ENCODE measurements at regions not wholly inside any gene's neighbourhood (a gene's known extent, or its start where the extent isn't known, plus 50 kb on each side); places are given as distances from the start of the nearest gene placed in this dataset.

DNA sequence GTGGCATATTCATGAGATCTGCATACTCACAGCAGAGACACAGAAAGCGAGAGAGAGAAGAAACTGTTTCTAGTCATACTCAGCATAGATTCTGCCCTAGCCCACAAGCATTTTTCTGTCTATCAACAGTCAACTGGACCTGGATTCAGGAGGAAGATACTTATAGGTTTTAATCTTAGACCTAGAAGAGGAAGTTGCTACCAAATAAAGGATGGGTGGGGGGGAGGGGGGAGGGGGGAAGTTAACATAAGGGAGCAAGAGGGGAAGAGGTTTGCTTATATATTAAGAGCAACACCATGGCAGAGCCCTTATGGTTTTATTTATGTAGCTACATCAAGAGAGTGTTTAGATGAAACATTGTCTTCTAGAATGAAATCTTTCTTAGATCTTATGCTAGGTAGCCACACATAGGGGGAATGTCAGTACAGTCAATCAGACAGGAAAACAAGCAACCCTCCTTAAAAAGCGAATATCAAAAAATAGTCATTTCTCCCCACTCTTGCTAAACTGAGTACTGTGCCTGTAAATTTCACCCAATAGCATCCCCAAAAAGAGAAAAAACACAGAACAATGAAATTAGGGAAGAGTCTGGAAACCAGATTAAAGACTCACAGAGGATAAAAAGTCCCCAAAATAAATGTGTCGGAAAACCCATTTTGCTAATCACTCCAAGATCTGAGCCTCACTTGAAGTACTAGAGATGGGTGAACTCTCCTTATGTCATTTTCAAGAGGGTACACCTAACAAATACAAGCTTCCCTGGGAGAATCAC, 192.7 kb upstream of the NR4A3 start:
- Mint-ChIP-seq H3K4me3 (no peak overlapping the region), H3K27me3 (peaks cover 2 to 14% of the 10 kb centered on the region in 2 donors), H3K9me3 (no peaks in the 10 kb centered on the region), H3K27ac (no peak overlapping the region), H3K4me1 (ENCODE audit: low read depth in 2 of 2) (no peaks in the 10 kb centered on the region), H3K36me3 (ENCODE audit: insufficient read depth) (no peaks in the 10 kb centered on the region)
- ATAC-seq (replicated peaks) (no peak), DNase-seq (no peak)

DNA sequence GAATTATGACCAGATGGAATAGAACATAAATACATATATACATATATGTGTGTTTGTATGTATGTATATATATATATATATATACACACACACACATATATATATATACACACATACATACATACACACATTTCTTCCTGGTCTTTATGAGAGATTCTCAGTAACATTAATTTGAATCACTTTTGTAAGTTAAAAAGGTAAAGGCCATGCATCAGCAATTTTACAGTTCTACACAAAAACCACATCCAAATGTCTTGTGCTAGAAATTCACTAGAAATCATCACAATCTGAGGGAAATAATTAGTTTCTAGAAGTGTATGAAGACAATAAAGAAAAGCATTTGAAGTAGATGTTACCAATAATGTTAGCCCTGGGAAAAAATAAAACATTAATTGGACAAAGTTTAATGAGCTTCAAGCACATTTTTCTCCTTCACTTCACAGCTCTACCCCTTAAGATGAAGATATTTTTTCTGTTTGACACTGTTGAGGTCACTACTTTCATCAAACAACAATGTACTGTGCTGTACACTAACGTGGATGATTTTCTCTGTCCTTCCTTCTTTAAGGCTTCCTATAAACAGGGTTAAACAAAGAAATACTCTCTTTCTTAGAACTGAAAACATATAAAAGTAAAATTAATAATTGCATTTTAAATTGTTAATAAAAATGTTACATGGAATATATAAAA, 189.2 kb upstream of the NR4A3 start:
- no peaks in the 10 kb centered on the region for H3K36me3 Mint-ChIP-seq (ENCODE audit: insufficient read depth)

DNA sequence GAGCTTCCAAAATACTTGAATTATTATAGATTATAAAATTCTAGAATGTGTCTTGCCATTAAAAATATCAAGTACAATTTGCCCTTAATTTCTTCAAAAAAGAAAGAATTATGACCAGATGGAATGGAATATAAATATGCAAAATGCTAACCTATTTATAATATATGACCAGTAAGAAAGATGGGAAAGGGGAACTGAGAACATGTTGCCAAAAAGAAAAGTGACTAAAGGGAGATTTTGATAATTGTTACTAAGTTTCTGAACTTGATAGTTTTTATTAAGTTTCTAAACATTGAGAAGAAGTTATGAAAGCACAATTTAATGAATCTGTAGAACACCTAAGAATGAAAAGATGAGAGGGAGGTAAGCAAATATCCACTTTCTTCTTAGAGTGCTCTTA, 188.4 kb upstream of the NR4A3 start:
- H3K27ac Mint-ChIP-seq: no peak overlapping the region
- peaks cover 7 to 17% of the 10 kb centered on the region in 2 donors for H3K27me3 Mint-ChIP-seq
- ATAC-seq (replicated peaks) (no peak), DNase-seq (no peak)
- no peaks in the 10 kb centered on the region for H3K9me3 Mint-ChIP-seq
- H3K36me3 Mint-ChIP-seq (ENCODE audit: insufficient read depth): no peaks in the 10 kb centered on the region
- H3K4me1 Mint-ChIP-seq (ENCODE audit: low read depth in 2 of 2): no peaks in the 10 kb centered on the region
- no peak overlapping the region for H3K4me3 Mint-ChIP-seq

More for the DNA sequence above, 189.2 kb upstream of the NR4A3 start:
- no peak overlapping the region for H3K4me3 Mint-ChIP-seq
- no peaks in the 10 kb centered on the region for H3K4me1 Mint-ChIP-seq (ENCODE audit: low read depth in 2 of 2)
- peaks cover 12 to 17% of the 10 kb centered on the region in 2 donors for H3K27me3 Mint-ChIP-seq
- H3K9me3 Mint-ChIP-seq: no peaks in the 10 kb centered on the region
- DNase-seq (no peak), ATAC-seq (replicated peaks) (no peak)
- no peak overlapping the region for H3K27ac Mint-ChIP-seq

DNA sequence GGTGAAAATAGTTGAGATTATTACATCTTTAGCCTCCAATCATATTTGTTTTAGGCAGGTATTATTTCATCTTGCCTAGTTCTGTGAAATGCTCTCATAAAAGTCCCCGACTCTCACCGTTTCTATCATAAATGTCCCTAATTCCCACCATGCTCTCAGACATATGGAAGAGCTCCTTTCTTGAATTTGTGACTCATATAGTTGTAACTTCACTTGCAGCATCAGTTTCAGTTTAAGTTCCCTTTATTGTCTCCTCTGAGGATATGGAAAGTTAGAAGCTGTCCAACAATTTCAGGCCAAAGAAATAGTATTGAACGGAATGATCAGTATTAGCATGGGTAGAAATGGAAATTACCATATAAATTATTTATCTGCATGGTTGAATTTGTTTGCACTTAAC, 187.5 kb upstream of the NR4A3 start:
- DNase-seq (no peak), ATAC-seq (replicated peaks) (no peak)
- H3K4me3 Mint-ChIP-seq: no peak overlapping the region

DNA sequence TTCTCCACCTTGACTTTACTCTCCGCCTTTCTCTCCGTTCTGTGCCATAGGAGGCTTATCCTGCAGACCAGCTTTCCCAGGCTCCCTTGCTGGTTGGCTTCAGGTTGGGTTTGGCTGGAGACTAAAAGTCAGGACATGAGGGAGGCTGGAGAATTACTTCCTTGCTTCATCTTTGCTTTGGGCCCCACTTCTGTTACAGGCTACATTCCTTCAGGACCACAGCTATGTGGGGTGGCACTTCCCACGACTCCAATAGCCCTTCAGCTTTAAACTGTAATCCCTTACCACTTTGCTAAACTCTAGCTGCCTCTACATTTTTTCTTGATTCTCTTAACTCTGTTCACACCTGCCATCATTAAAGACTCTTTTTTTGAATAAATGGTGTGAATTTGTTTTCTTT, 186.7 kb upstream of the NR4A3 start:
- no peak overlapping the region for H3K4me3 Mint-ChIP-seq

More for the DNA sequence above, 187.5 kb upstream of the NR4A3 start:
- H3K4me1 Mint-ChIP-seq (ENCODE audit: low read depth in 2 of 2): no peaks in the 10 kb centered on the region
- H3K9me3 Mint-ChIP-seq: no peaks in the 10 kb centered on the region
- H3K27me3 Mint-ChIP-seq: peaks cover 11 to 24% of the 10 kb centered on the region in 2 donors
- no peaks in the 10 kb centered on the region for H3K36me3 Mint-ChIP-seq (ENCODE audit: insufficient read depth)
- H3K27ac Mint-ChIP-seq: no peak overlapping the region

DNA sequence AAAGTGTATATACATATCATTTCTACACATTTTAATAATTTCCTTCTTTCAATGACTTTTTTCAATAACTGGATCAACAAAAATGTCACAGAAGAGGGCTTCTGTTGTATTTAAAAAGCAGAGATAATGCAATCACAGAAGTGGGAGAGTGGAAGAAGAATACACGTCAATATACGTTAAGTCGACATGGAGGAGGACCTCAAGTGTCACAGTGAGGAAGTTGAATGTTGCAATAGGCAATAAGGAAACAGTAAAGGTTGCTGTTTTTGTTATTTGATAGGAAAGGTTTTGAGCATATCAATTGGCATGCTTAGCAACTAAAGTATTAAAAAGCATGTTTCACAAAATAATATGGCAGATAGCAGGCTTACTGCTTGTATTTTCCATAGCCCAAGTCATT, 184.0 kb upstream of the NR4A3 start:
- Mint-ChIP-seq H3K9me3 (peaks cover 0 to 3% of the 10 kb centered on the region in 2 donors), H3K27ac (no peak overlapping the region), H3K4me3 (no peak overlapping the region), H3K27me3 (peaks cover 23 to 35% of the 10 kb centered on the region in 2 donors), H3K4me1 (ENCODE audit: low read depth in 2 of 2) (no peaks in the 10 kb centered on the region), H3K36me3 (ENCODE audit: insufficient read depth) (no peaks in the 10 kb centered on the region)
- DNase-seq (no peak), ATAC-seq (replicated peaks) (no peak)

More for the DNA sequence above, 186.7 kb upstream of the NR4A3 start:
- H3K27ac Mint-ChIP-seq: no peak overlapping the region
- H3K36me3 Mint-ChIP-seq (ENCODE audit: insufficient read depth): no peaks in the 10 kb centered on the region
- H3K27me3 Mint-ChIP-seq: peaks cover 11 to 24% of the 10 kb centered on the region in 2 donors
- DNase-seq (no peak), ATAC-seq (replicated peaks) (no peak)
- H3K9me3 Mint-ChIP-seq: no peaks in the 10 kb centered on the region
- H3K4me1 Mint-ChIP-seq (ENCODE audit: low read depth in 2 of 2): no peaks in the 10 kb centered on the region

DNA sequence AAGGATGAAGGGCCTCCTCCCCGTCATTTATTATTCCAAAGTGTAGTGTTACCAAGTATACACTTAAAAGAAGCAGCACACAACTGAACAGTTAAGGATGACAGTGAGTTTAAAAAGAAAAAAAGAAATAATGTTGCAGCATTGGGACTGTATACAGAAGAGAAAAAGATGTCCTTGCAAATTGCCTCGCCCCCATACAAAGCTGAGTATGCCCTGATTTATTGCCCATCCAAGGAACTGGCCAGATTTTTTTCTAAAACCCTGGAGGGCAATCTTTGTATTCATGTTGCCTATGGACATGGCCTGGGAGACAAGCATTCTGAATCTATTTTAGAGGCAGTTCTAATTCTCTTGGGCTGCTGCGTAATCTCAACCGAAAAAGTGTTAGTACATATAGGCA, 182.7 kb upstream of the NR4A3 start:
- Mint-ChIP-seq H3K27me3 (peaks cover 32 to 38% of the 10 kb centered on the region in 2 donors), H3K9me3 (peaks cover 0 to 3% of the 10 kb centered on the region in 2 donors), H3K4me1 (ENCODE audit: low read depth in 2 of 2) (no peaks in the 10 kb centered on the region), H3K4me3 (no peak overlapping the region), H3K36me3 (ENCODE audit: insufficient read depth) (no peaks in the 10 kb centered on the region), H3K27ac (no peak overlapping the region)
- DNase-seq: no peak
- no peak for ATAC-seq (replicated peaks)

DNA sequence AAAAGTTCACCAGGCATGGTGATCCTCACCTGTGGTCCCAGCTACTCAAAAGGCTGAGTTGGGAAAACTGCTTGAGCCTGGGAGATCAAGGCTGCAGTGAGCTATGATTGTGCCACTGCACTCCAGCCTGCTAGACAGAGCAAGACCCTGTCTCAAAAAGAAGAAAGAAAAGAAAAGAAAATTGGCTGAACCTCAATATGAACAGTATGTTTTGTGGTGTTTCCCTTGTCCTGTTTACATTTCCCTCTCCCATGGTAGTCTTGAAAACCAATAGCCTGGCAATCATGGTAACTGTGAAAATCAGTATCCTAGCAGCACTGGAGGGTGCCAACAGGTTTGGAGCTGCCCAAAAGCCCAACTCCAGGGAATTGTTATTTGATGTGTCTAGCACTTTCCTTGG, 174.1 kb upstream of the NR4A3 start:
- DNase-seq: no peak
- Mint-ChIP-seq H3K9me3 (no peaks in the 10 kb centered on the region), H3K27ac (no peak overlapping the region), H3K4me1 (ENCODE audit: low read depth in 2 of 2) (no peaks in the 10 kb centered on the region), H3K4me3 (no peak overlapping the region), H3K27me3 (peaks cover 32 to 33% of the 10 kb centered on the region in 2 donors), H3K36me3 (ENCODE audit: insufficient read depth) (peaks cover 2% of the 10 kb centered on the region)
- no peak for ATAC-seq (replicated peaks)

DNA sequence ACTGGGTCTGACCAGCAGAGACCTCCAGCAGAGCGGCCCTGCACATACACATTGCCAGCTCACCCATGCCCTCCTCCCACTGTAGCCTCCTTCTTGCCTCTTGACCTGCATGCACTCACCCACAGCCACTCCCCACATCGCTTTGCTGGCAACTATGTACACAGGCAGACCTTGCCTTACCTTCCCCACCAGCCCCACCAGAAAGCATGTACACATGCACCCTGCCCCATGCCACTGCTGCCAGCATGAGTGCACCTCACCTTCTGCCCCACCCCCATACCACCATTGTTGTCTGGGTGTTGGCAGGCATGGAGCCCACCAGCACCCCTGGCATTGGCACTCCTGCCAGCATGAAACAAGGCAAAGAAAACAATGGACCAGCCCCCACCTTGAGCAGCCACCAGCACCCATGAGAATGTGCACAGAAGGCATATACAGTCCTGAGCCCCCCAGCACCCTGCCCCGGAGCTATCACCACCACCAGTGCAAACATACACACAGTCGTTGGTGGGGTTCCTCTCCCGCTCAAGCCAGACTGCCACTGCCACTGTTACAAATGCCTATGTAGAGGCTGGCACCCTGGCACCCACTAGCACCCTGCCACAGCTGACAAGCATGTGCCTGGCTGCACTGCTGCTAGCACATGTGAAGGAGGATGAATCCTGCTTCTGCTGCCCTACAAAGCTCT, 171.4 kb upstream of the NR4A3 start:
- no peaks in the 10 kb centered on the region for H3K4me1 Mint-ChIP-seq (ENCODE audit: low read depth in 2 of 2)
- DNase-seq: no peak
- H3K9me3 Mint-ChIP-seq: no peaks in the 10 kb centered on the region
- H3K27ac Mint-ChIP-seq: no peak overlapping the region
- ATAC-seq (replicated peaks): no peak
- no peak overlapping the region for H3K4me3 Mint-ChIP-seq
- H3K27me3 Mint-ChIP-seq: peaks cover 28 to 29% of the 10 kb centered on the region in 2 donors
- H3K36me3 Mint-ChIP-seq (ENCODE audit: insufficient read depth): peaks cover 2% of the 10 kb centered on the region

DNA sequence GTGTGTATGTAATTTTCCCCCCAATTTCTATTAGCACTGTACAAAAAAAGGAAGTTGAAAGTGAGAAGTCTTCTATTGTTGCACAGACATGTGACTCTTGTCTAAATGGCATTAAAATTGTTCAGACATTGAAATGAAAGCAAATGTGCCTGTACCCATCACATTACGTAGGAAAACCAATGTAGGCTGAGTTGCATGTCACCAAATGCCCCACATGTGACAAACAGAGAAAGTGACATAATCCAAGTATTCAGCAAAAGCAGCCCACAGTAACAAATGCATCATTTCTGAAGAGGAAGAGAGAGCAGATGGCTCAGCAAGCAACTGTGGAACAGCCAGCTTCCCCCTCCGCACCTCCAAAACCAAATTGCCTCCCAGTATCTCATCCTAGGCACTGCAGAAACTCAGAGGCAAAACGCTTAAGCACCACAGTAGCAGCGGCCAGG, 161.5 kb upstream of the NR4A3 start:
- ATAC-seq (replicated peaks) (peak; percentile 59), DNase-seq (no peak)
- no peaks in the 10 kb centered on the region for H3K9me3 Mint-ChIP-seq
- peaks cover 9 to 28% of the 10 kb centered on the region in 2 donors for H3K27me3 Mint-ChIP-seq
- no peaks in the 10 kb centered on the region for H3K4me1 Mint-ChIP-seq (ENCODE audit: low read depth in 2 of 2)
- H3K27ac Mint-ChIP-seq: no peak overlapping the region
- H3K36me3 Mint-ChIP-seq (ENCODE audit: insufficient read depth): no peaks in the 10 kb centered on the region
- no peak overlapping the region for H3K4me3 Mint-ChIP-seq

DNA sequence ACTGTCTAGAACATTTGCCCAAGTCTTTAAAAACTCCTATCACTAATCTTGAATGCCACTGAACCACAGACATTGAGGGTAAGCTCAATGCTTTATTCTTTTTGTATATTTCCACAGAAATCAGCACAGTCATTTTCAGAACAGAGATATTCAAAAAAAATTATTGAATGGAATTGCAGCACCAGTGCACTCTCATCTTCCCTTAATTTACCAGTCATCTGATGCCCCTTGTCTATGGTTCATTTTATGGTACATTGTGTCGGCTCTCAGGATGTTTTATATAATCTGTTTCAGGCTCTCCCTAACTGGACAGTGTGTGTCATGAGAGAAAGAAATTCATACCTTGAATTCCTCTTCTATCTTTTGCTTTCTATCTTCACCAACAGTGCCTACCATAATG, 158.4 kb upstream of the NR4A3 start:
- Mint-ChIP-seq H3K27ac (no peak overlapping the region), H3K4me1 (ENCODE audit: low read depth in 2 of 2) (peaks cover 4 to 5% of the 10 kb centered on the region in 2 donors), H3K27me3 (peaks cover 9 to 33% of the 10 kb centered on the region in 2 donors), H3K36me3 (ENCODE audit: insufficient read depth) (no peaks in the 10 kb centered on the region), H3K4me3 (no peak overlapping the region), H3K9me3 (no peaks in the 10 kb centered on the region)
- DNase-seq: no peak
- no peak for ATAC-seq (replicated peaks)

DNA sequence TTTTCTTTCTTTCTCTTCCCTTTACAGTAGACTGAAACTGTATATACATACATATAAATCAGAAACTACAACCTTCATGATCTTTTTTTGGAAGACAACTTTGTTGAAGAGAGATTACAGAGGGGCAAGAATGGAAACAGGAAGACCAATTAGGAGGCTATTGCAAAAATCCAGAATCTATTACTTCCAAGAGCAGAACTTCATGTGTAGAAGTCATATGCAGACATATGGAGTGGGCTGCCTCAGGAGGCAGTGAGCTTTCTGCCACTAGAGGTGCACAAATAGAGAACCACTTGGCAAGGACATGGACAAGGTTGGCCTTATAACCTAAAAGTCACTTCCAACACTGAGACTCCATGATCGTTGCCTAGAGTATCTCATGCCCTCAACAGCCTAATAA, 157.8 kb upstream of the NR4A3 start:
- no peak overlapping the region for H3K4me3 Mint-ChIP-seq
- ATAC-seq (replicated peaks) (no peak), DNase-seq (no peak)
- H3K27ac Mint-ChIP-seq: no peak overlapping the region
- peaks cover 4 to 5% of the 10 kb centered on the region in 2 donors for H3K4me1 Mint-ChIP-seq (ENCODE audit: low read depth in 2 of 2)
- no peaks in the 10 kb centered on the region for H3K9me3 Mint-ChIP-seq
- no peaks in the 10 kb centered on the region for H3K36me3 Mint-ChIP-seq (ENCODE audit: insufficient read depth)
- peaks cover 9 to 33% of the 10 kb centered on the region in 2 donors for H3K27me3 Mint-ChIP-seq

DNA sequence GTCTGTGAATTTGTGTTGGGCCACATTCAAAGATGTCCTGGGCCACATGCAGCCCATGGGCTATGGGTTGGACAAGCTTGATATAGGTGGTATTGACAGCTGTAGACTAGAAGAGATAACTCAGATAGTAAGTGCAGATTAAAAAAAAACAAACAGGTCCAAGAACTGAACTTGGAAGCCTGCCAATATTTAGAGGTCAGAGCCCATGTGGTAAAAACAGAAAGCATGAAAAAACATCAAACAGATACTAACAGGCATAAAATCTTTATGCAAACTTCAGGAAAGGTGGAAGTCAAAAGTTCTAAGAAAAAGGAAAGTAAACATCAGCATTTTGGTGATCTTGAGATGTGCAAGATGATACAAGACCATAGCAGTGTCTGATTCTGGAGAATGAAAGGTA, 155.1 kb upstream of the NR4A3 start:
- Mint-ChIP-seq H3K27ac (no peak overlapping the region), H3K27me3 (peaks cover 23 to 37% of the 10 kb centered on the region in 2 donors), H3K4me3 (no peak overlapping the region), H3K36me3 (ENCODE audit: insufficient read depth) (no peaks in the 10 kb centered on the region), H3K9me3 (no peaks in the 10 kb centered on the region), H3K4me1 (ENCODE audit: low read depth in 2 of 2) (peaks cover 4 to 5% of the 10 kb centered on the region in 2 donors)
- ATAC-seq (replicated peaks): no peak
- DNase-seq: no peak

Measured in effector memory CD8-positive, alpha-beta T cell (primary cell).